Activated naive CD4-positive, alpha-beta T cell treated with anti-CD3 and anti-CD28 coated beads for 36 hours (primary cell): ENCODE measurements at regions not wholly inside any gene's neighbourhood (a gene's known extent, or its start where the extent isn't known, plus 50 kb on each side); places are given as distances from the start of the nearest gene placed in this dataset.
"Not testable (repeated sequence)": the region's sequence is repeated elsewhere in the genome, so short reads cannot be mapped to it uniquely, and the experiment has no call there.

Source experiments
- CTCF ChIA-PET: fragments of 350-600 bp; sonication (Branson Sonifier 250); formaldehyde crosslinking; loops from one replicate; lab custom pipeline; 2021; ENCODE audit warnings: antibody characterized with exemption; lab: Charles Lee
- DNase-seq: peaks from one replicate; pipeline ENCODE4 v3.0.0-alpha.2; 2020
- H3K27ac Mint-ChIP-seq: one replicate; pipeline ENCODE4 v1.8.0; 2021; ENCODE audit warnings: mild to moderate bottlenecking, mixed read lengths
- H3K27me3 Mint-ChIP-seq: one replicate; pipeline ENCODE4 v1.8.0; 2021; ENCODE audit warnings: low read depth, mixed read lengths
- H3K36me3 Mint-ChIP-seq: one replicate; pipeline ENCODE4 v1.8.0; 2021; ENCODE audit warnings: low read depth, mixed read lengths
- H3K4me1 Mint-ChIP-seq: one replicate; pipeline ENCODE4 v1.8.0; 2021; ENCODE audit warnings: low read depth, mixed read lengths
- H3K4me3 Mint-ChIP-seq: one replicate; pipeline ENCODE4 v1.8.0; 2021; ENCODE audit warnings: mild to moderate bottlenecking, moderate library complexity, mixed read lengths
- H3K9me3 Mint-ChIP-seq: one replicate; pipeline ENCODE4 v1.8.0; 2021; ENCODE audit warnings: mixed read lengths
- intact Hi-C: fragments of 100-400 bp; cut with micrococcal nuclease; formaldehyde crosslinking; loops from one replicate; pipeline ENCODE4 v1.15.1; 2023

- H3K4me1 Mint-ChIP-seq = peaks cover 4% of the 10 kb centered on the region
- no peak for DNase-seq
- H3K27me3 Mint-ChIP-seq = peaks cover 4% of the 10 kb centered on the region
- CTCF ChIA-PET = no interaction called here
- no peak overlapping the region for H3K27ac Mint-ChIP-seq
- no peaks in the 10 kb centered on the region for H3K36me3 Mint-ChIP-seq
- H3K9me3 Mint-ChIP-seq = no peaks in the 10 kb centered on the region
- no peak overlapping the region for H3K4me3 Mint-ChIP-seq
- intact Hi-C loops = no loop called here
Measured at GRCh38 chr17:20914658-20915057, 128.2 kb downstream of the USP22 start.

- no peak for DNase-seq
- CTCF ChIA-PET = no interaction called here
- peaks cover 4% of the 10 kb centered on the region for H3K27me3 Mint-ChIP-seq
- H3K9me3 Mint-ChIP-seq = no peaks in the 10 kb centered on the region
- H3K27ac Mint-ChIP-seq = no peak overlapping the region
- peaks cover 4% of the 10 kb centered on the region for H3K4me1 Mint-ChIP-seq
- no peaks in the 10 kb centered on the region for H3K36me3 Mint-ChIP-seq
- intact Hi-C loops = no loop called here
- no peak overlapping the region for H3K4me3 Mint-ChIP-seq
Measured at GRCh38 chr17:20916383-20916782, 126.4 kb downstream of the USP22 start.

GRCh38 chr17:20917610-20918306 is 125.1 kb downstream of the USP22 start:
- H3K4me1 Mint-ChIP-seq, DNase-seq, H3K36me3 Mint-ChIP-seq, intact Hi-C loops, H3K9me3 Mint-ChIP-seq, H3K4me3 Mint-ChIP-seq, H3K27ac Mint-ChIP-seq, CTCF ChIA-PET, H3K27me3 Mint-ChIP-seq: not testable (repeated sequence)

DNA sequence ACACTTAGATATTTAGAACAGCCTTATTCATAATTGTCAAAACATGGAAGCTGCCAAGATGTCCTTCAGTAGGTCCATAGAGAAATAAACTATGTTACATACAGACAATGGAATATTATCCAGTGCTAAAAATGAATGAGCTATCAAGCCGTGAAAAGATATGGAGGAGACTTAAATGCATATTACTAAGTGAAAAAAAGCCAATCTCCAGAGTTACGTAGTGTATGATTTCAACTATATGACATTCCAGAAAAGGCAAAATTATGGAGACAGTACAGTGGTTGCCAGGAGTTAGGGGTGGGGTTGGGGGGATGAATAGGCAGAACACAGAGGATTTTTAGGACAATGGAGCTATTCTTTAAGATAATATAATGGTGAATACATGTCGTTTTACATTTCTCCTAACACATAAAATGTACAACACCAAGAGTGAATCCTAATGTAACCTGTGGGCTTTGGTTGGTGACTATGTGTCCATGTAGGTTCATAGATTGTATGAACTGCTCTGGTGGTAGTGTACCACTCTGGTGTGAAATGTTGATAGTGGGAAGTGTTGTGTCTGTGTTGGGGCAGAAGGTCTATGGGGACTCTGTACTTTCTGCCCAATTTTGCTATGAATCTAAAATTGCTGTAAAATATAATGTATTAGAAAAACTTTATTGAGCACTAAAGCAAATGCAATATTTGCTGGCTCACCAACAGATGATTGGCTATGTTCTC is 122.6 kb downstream of the USP22 start:
- Mint-ChIP-seq H3K4me1 (peaks cover 4% of the 10 kb centered on the region), H3K4me3 (no peak overlapping the region), H3K27me3 (peaks cover 6% of the 10 kb centered on the region), H3K9me3 (no peaks in the 10 kb centered on the region), H3K36me3 (no peaks in the 10 kb centered on the region), H3K27ac (no peak overlapping the region)
- no peak for DNase-seq
- intact Hi-C loops = no loop called here
- CTCF ChIA-PET = no interaction called here

DNA sequence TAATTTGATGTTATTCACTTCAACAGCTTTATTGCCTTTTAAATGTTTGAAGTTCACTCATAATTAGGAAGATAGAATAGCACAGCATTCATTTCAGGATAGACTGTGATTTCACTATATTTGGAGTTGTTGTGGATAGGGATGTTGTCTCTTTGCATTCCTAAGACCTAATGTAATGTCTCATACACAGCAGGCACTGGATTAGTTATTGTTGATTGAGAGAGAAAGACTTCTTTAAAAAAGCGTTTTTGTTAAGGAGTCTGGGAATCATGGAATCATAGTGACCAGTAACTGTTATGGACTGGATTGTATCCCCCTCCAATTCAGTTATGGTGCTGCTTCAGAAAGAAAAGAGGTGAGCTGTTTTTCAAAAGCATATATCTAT is 122.0 kb downstream of the USP22 start:
- no peak for DNase-seq
- H3K4me1 Mint-ChIP-seq = peaks cover 4% of the 10 kb centered on the region
- no peaks in the 10 kb centered on the region for H3K36me3 Mint-ChIP-seq
- H3K27me3 Mint-ChIP-seq = peaks cover 6% of the 10 kb centered on the region
- intact Hi-C loops = no loop called here
- H3K27ac Mint-ChIP-seq = no peak overlapping the region
- CTCF ChIA-PET = no interaction called here
- H3K4me3 Mint-ChIP-seq = no peak overlapping the region
- H3K9me3 Mint-ChIP-seq = no peaks in the 10 kb centered on the region

GRCh38 chr17:20922128-20922670 is 120.6 kb downstream of the USP22 start:
- CTCF ChIA-PET = no interaction called here

GRCh38 chr17:20924306-20924705 is 118.5 kb downstream of the USP22 start:
- H3K27ac Mint-ChIP-seq = no peak overlapping the region
- intact Hi-C loops = no loop called here
- no peaks in the 10 kb centered on the region for H3K9me3 Mint-ChIP-seq
- H3K4me1 Mint-ChIP-seq = no peaks in the 10 kb centered on the region
- H3K36me3 Mint-ChIP-seq = no peaks in the 10 kb centered on the region
- H3K27me3 Mint-ChIP-seq = peaks cover 2% of the 10 kb centered on the region
- H3K4me3 Mint-ChIP-seq = no peak overlapping the region
- no peak for DNase-seq
- CTCF ChIA-PET = no interaction called here

More at GRCh38 chr17:20922128-20922670, 120.6 kb downstream of the USP22 start:
- Mint-ChIP-seq H3K27ac (no peak overlapping the region), H3K4me3 (no peak overlapping the region), H3K36me3 (no peaks in the 10 kb centered on the region), H3K4me1 (no peaks in the 10 kb centered on the region), H3K27me3 (peaks cover 6% of the 10 kb centered on the region), H3K9me3 (no peaks in the 10 kb centered on the region)
- intact Hi-C loops = no loop called here
- DNase-seq = no peak

GRCh38 chr17:20925091-20925490 is 117.7 kb downstream of the USP22 start:
- CTCF ChIA-PET = no interaction called here
- H3K36me3 Mint-ChIP-seq = no peaks in the 10 kb centered on the region
- intact Hi-C loops = no loop called here
- no peaks in the 10 kb centered on the region for H3K4me1 Mint-ChIP-seq
- H3K27me3 Mint-ChIP-seq = peaks cover 2% of the 10 kb centered on the region
- no peak for DNase-seq
- H3K27ac Mint-ChIP-seq = no peak overlapping the region
- no peaks in the 10 kb centered on the region for H3K9me3 Mint-ChIP-seq
- no peak overlapping the region for H3K4me3 Mint-ChIP-seq

DNA sequence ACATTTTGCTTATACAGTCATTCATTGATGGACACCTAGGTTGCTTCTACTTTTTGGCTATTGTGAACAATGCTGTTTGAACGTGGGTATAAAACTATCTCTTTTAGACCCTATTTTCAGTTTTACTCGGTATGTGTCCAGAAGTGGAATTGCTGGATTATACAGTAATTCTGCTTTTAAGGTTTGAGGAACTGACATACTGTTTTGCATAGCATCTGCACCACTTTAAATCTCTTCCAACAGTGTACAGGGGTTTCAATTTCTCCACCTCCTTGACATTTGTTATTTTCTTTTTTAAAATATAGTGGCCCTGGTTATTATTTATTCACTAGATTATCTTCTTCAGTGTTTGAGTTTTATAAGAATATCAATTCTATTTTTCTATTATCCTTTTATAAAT is 116.9 kb downstream of the USP22 start:
- H3K9me3 Mint-ChIP-seq = no peaks in the 10 kb centered on the region
- CTCF ChIA-PET = no interaction called here
- no peak overlapping the region for H3K27ac Mint-ChIP-seq
- H3K27me3 Mint-ChIP-seq = peaks cover 2% of the 10 kb centered on the region
- no peaks in the 10 kb centered on the region for H3K36me3 Mint-ChIP-seq
- H3K4me3 Mint-ChIP-seq = no peak overlapping the region
- intact Hi-C loops = no loop called here
- H3K4me1 Mint-ChIP-seq = no peaks in the 10 kb centered on the region
- DNase-seq = no peak

DNA sequence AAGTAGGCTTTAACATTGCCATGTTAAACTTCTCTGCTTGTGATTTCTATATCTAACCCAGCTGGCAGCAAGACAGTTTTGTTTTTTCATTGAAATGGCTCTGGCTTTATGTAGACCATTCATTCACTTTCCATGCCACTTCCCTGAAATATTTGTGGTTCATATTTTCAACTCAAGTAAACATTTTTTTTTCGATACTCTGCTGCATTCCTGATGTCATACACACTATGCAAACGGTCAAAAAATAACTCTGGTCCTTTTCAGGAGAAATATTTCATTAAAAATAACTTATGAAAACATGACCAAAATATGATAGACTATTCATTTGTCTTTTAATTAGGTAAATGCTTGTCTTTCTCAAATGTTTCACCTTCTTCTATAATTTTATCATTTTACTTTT is 116.3 kb downstream of the USP22 start:
- Mint-ChIP-seq H3K27me3 (peaks cover 2% of the 10 kb centered on the region), H3K9me3 (no peaks in the 10 kb centered on the region), H3K36me3 (no peaks in the 10 kb centered on the region), H3K27ac (no peak overlapping the region), H3K4me1 (no peaks in the 10 kb centered on the region), H3K4me3 (no peak overlapping the region)
- CTCF ChIA-PET = no interaction called here
- intact Hi-C loops = no loop called here
- DNase-seq = no peak

DNA sequence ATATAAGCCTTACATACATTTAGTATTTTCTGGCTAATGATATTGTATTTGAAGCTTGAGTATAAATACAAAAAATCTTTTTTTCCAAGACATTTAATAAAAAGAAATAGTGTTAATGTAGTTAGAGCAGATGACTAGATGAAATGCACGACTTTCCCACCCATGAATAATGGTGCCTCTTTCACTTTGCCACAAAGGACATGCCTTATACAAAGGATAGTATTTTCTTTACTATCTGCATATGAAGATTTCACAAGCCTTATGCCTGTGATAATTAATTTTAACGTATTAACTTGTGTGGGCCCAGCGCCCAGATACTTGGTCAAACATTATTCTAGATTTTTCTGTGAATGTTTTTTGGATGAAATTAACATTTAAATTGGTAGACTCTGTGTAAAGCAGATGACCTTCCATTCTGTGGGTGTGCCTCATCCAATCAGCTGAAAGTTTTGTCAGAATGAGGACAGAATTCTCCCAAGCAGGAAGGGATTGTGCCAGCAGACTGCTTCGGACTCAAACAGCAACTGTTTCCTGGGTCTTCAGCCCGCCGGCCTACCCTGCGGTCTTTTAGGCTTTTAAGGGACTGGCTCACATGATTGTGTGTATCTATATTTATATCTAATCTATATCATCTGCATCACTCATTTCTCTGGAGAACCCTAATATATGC is 115.4 kb downstream of the USP22 start:
- H3K27me3 Mint-ChIP-seq = peaks cover 2% of the 10 kb centered on the region
- H3K4me1 Mint-ChIP-seq = no peaks in the 10 kb centered on the region
- H3K27ac Mint-ChIP-seq = no peak overlapping the region
- DNase-seq = no peak
- H3K4me3 Mint-ChIP-seq = no peak overlapping the region
- no peaks in the 10 kb centered on the region for H3K9me3 Mint-ChIP-seq
- CTCF ChIA-PET = interaction anchor here (0.6 kb wide), 1 partner anchor 795 kb away, joined by 3 read pairs; no protein-coding TSS in a partner anchor
- intact Hi-C loops = no loop called here
- no peaks in the 10 kb centered on the region for H3K36me3 Mint-ChIP-seq

DNA sequence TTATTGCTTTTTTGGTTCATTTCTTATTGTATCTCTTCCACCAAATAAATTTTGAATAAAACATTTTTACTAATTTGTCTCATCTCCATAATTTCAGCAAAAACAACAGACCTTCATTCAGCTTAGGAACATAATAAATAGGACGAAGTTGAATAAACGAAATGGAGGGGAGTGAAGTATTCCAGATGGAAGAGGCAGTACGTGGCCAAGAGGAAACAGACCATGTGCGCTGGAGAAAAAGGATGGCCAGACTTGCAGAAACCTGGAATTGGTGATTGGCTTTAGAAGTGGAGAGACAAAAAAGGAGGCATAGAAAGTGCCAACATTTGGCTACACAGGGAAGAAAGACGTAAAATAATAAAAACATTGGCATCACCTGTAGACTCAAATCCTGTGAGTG is 113.5 kb downstream of the USP22 start:
- intact Hi-C loops = no loop called here
- peaks cover 2% of the 10 kb centered on the region for H3K27me3 Mint-ChIP-seq
- H3K9me3 Mint-ChIP-seq = no peaks in the 10 kb centered on the region
- no peak overlapping the region for H3K4me3 Mint-ChIP-seq
- H3K27ac Mint-ChIP-seq = no peak overlapping the region
- no peaks in the 10 kb centered on the region for H3K36me3 Mint-ChIP-seq
- DNase-seq = no peak
- no peaks in the 10 kb centered on the region for H3K4me1 Mint-ChIP-seq
- CTCF ChIA-PET = no interaction called here
